RWPE2 (cell line): ENCODE measurements at regions not wholly inside any gene's neighbourhood (a gene's known extent, or its start where the extent isn't known, plus 50 kb on each side); places are given as distances from the start of the nearest gene placed in this dataset.

Experiments
- ATAC-seq: fragments of 200-7000 bp; cut with Tn5 transposase; 3 replicates; pipeline ENCODE4 v1.9.1; 2021; ENCODE audit warnings: low read depth
- DNase-seq: peaks from one replicate; pipeline ENCODE4 v3.0.0-alpha.2; 2020; ENCODE audit warnings: low spot score
- H3K27ac ChIP-seq: fragments of 450-650 bp; 2 replicates; pipeline ENCODE4 v1.5.1; 2017; ENCODE audit warnings: mild to moderate bottlenecking; ENCODE audit not compliant: poor library complexity, severe bottlenecking
- H3K27me3 ChIP-seq: fragments of 250-450 bp; sonication (Bioruptor Pico); 2 replicates; pipeline ENCODE4 v1.5.1; 2021; ENCODE audit warnings: mild to moderate bottlenecking, moderate library complexity; ENCODE audit not compliant: insufficient read depth, poor library complexity, severe bottlenecking
- H3K36me3 ChIP-seq: fragments of 250-450 bp; sonication (Bioruptor Pico); 2 replicates; pipeline ENCODE4 v1.5.1; 2020; ENCODE audit warnings: low read depth, mild to moderate bottlenecking, moderate library complexity
- H3K4me1 ChIP-seq: fragments of 250-450 bp; sonication (Bioruptor Pico); 2 replicates; pipeline ENCODE4 v1.5.1; 2021; ENCODE audit warnings: mild to moderate bottlenecking, moderate library complexity; ENCODE audit not compliant: insufficient read depth, poor library complexity, severe bottlenecking
- H3K4me3 ChIP-seq: fragments of 250-450 bp; sonication (Bioruptor Pico); 2 replicates; pipeline ENCODE4 v1.5.1; 2021; ENCODE audit warnings: mild to moderate bottlenecking, moderate library complexity; ENCODE audit not compliant: severe bottlenecking
- H3K9me3 ChIP-seq: fragments of 250-450 bp; sonication (Bioruptor Pico); 2 replicates; pipeline ENCODE4 v1.5.1; 2021; ENCODE audit warnings: mild to moderate bottlenecking, moderate library complexity; ENCODE audit not compliant: severe bottlenecking
- TF ChIP-seq, protein P1 (sequence below): fragments of 450-650 bp; IDR thresholded peaks from one replicate; pipeline ENCODE4 v1.5.1; 2017; ENCODE audit warnings: mild to moderate bottlenecking, moderate library complexity; ENCODE audit not compliant: poor library complexity, severe bottlenecking

DNA sequence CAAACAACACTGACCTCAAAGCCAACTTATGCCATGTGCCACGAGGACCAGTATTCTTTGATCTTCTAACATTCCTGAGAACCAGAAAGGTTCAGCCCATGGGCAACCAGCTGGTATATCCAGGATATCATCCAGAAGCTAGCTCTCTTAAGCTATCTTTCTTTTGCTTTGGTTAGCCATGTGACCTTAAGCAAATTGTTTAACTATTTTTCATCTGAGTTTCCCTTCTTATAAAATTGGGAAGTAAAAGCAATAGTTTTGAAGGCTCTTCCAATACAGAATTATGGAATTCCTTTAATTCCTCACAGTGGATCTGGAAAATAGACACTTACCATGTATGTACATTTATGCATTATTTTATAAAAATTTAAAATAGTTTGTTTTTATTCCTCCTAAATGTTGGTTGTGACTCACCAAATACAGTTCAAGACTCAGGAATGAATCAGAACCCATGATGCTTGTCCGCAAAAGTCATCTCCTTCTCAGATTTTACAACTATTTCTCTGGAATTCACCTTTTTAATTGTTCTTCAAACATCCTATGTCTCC, 435.7 kb downstream of the ZEB2 start:
- TF ChIP-seq, protein P1, sequence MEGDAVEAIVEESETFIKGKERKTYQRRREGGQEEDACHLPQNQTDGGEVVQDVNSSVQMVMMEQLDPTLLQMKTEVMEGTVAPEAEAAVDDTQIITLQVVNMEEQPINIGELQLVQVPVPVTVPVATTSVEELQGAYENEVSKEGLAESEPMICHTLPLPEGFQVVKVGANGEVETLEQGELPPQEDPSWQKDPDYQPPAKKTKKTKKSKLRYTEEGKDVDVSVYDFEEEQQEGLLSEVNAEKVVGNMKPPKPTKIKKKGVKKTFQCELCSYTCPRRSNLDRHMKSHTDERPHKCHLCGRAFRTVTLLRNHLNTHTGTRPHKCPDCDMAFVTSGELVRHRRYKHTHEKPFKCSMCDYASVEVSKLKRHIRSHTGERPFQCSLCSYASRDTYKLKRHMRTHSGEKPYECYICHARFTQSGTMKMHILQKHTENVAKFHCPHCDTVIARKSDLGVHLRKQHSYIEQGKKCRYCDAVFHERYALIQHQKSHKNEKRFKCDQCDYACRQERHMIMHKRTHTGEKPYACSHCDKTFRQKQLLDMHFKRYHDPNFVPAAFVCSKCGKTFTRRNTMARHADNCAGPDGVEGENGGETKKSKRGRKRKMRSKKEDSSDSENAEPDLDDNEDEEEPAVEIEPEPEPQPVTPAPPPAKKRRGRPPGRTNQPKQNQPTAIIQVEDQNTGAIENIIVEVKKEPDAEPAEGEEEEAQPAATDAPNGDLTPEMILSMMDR: no peak
- no peaks in the 10 kb centered on the region for H3K36me3 ChIP-seq
- no peaks in the 10 kb centered on the region for H3K9me3 ChIP-seq
- DNase-seq: no peak
- ATAC-seq: peak; percentile 64
- H3K4me1 ChIP-seq: peaks cover 22% of the 10 kb centered on the region
- H3K27me3 ChIP-seq: no peaks in the 10 kb centered on the region
- H3K4me3 ChIP-seq: no peak overlapping the region
- peak overlapping the region; percentile 86 for H3K27ac ChIP-seq

DNA sequence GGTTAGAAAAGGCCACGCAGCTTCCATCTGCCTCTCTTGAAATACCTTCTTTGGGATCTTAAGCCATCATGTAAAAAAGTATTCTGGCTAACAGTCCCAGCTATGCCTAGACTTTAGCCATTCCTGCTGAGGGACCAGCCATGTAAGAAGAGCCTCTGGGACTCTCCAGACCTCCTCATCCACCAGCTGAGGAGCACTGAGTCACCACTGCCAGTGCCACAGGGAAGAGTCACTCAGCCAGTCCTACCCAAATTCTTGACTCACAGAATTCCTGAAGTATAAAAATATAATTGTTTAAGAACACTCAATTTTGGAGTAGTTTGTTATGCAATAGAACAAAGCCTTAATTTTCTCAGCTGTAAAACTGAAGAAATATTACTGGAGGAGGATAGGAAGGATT, 436.7 kb downstream of the ZEB2 start:
- peak overlapping the region; percentile 86 for H3K27ac ChIP-seq

DNA sequence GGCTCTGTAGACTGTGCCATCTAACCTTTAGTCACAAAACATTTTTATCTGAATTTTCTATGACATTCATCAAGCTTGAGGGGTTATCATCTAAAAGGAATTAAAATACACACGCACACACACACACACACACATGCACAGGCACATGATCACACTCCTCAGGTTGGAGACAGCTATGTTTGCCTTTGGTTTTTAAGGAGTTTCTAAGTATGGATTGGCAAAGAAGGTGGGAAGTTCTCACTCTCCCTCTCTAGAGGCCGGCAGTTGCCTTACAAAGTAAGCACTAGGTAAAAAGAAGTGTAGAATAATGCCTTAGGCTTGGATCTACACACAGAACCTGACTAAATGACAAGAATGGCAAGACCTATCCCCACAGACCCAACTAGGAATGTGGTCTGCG, 437.1 kb downstream of the ZEB2 start:
- no peak for ATAC-seq
- TF ChIP-seq, protein P1: no peak
- DNase-seq: no peak
- Histone ChIP-seq H3K36me3 (no peaks in the 10 kb centered on the region), H3K4me1 (peaks cover 22% of the 10 kb centered on the region), H3K9me3 (no peaks in the 10 kb centered on the region), H3K4me3 (no peak overlapping the region), H3K27me3 (no peaks in the 10 kb centered on the region), H3K27ac (peak overlapping the region; percentile 86)

More for the DNA sequence above, 436.7 kb downstream of the ZEB2 start:
- Histone ChIP-seq H3K4me3 (no peak overlapping the region), H3K4me1 (peaks cover 22% of the 10 kb centered on the region), H3K9me3 (no peaks in the 10 kb centered on the region), H3K27me3 (no peaks in the 10 kb centered on the region), H3K36me3 (no peaks in the 10 kb centered on the region)
- DNase-seq: peak; percentile 63
- peak; percentile 88 for ATAC-seq
- TF ChIP-seq, protein P1: no peak

DNA sequence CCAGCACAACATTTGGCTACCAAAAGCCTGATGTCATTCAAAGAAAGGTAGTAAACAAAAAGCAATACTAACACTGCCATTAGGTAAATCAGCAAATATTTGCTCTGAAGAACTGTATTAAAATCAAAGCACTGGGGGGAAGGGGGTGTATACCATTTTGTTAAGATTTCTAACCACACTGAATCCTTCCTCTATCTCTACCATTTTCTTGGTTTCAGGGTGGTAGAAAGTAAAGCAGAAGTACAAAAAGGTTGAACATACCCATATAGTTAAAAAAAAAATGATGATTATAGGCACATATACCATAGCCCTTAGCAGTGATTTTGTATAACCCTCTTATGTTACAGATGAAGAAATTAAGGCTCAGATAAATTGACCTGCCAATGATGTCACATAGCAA, 437.6 kb downstream of the ZEB2 start:
- TF ChIP-seq, protein P1: no peak
- no peak overlapping the region for H3K4me3 ChIP-seq
- H3K9me3 ChIP-seq: no peaks in the 10 kb centered on the region
- peaks cover 22% of the 10 kb centered on the region for H3K4me1 ChIP-seq
- no peak for ATAC-seq
- no peaks in the 10 kb centered on the region for H3K36me3 ChIP-seq
- DNase-seq: no peak
- H3K27ac ChIP-seq: peak overlapping the region; percentile 86
- H3K27me3 ChIP-seq: no peaks in the 10 kb centered on the region

DNA sequence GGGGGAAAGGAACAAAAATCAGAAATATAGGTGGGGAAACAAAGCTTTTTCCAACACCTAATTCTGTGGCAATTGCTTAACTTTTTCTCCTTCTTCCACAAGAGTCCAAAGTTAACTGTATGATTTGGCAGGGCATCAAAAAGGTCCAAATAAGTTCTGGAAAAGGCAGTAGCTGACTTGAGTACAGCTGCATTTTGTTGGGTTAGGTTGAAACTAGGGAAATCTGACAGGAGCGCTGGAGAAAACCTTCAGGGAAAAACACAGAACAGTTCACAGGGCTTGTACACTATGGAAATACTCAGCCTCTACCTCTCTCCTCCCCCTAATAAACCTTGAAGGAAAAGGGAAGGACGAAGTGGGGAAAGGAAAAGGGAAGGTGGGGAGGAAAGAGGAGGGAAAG, 438.6 kb downstream of the ZEB2 start:
- no peaks in the 10 kb centered on the region for H3K27me3 ChIP-seq
- H3K36me3 ChIP-seq: no peaks in the 10 kb centered on the region
- H3K4me1 ChIP-seq: peaks cover 22% of the 10 kb centered on the region
- no peak overlapping the region for H3K4me3 ChIP-seq
- no peak overlapping the region for H3K27ac ChIP-seq
- ATAC-seq (no peak), DNase-seq (no peak)
- H3K9me3 ChIP-seq: no peaks in the 10 kb centered on the region
- TF ChIP-seq, protein P1: no peak
